NOMO-1 (cell line): ENCODE measurements at regions not wholly inside any gene's neighbourhood (a gene's known extent, or its start where the extent isn't known, plus 50 kb on each side); places are given as distances from the start of the nearest gene placed in this dataset.
"Not testable (repeated sequence)": the region's sequence is repeated elsewhere in the genome, so short reads cannot be mapped to it uniquely, and the experiment has no call there.

ENCODE experiments used
- DNase-seq, 2 experiments: peaks; one replicate each; lab custom pipeline; 2025; ENCODE audit not compliant: unreplicated experiment in 2 of 2; lab: John Stamatoyannopoulos, UW

DNA sequence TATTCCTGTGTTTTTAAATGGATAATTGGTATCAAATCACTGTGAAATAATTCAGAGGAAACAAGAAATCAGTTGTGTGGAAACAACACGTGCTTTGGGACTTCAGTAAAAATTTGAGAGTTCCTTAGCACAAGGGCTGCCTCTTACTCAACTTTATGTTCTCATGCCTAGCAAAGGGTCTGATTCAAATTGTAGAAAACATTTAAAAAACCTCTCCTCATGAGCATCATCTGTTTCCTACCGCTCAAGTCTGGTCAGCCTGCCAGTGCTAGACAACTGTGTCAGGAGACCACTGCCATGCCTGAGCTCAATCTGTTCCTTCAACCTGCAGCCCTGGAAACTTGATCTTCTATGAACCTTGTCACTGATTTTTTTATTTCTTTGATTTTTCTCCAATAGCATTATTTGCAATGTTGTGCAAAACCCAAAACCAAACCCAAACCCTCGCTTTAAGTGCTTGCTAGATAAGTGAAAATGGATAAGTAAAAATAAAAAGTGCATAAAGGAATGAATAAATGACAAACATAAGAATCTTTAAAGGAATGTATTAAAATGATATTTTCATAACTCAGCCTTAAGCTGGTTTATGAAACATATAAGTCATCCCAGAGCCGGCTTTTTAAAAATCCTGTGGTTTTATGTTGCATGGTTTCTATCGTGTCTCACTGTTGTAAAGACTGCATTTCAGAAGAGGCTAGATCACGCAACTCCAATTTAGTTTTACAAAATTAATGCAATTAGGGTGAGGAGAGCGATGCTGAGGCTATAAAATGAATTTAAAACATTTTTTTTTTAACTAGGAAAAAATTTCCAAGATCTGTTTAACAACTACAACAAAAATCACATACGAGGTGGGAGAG, 361.2 kb upstream of the PDE3A start:
- DNase-seq, result no peak

DNA sequence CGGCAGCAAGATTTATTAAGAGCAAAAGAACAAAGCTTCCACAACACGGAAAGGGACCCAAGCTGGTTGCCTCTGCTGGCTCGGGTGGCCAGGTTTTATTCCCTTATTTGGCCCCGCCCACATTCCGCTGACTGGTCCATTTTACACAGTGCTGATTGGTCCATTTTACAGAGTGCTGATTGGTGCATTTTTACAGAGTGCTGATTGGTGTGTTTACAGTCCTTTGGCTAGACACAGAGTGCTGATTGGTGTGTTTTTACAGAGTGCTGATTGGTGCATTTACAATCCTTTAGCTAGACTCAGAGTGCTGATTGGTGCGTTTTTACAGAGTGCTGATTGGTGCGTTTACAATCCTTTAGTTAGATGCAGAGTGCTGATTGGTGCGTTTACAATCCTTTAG, 358.4 kb upstream of the PDE3A start:
- DNase-seq, result not testable (repeated sequence)

DNA sequence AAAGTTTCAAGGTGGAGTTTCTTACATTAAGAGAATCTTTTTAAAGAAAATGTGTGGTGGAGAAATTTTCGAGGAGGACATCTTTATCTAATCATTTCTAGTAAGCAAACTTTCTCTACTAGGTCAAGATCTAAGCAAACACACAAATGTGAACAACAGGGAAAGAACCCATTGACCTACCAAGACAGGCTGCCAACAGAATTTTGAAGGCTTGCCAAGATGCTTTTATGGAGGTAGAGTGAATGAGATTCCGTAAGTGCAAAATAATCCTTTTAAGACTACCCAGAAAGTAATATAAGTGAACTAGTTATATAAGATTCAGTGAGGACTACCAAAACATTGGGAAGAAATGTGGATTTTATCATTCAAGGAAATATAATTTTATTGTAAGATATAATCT, 357.1 kb upstream of the PDE3A start:
- no peak for DNase-seq

DNA sequence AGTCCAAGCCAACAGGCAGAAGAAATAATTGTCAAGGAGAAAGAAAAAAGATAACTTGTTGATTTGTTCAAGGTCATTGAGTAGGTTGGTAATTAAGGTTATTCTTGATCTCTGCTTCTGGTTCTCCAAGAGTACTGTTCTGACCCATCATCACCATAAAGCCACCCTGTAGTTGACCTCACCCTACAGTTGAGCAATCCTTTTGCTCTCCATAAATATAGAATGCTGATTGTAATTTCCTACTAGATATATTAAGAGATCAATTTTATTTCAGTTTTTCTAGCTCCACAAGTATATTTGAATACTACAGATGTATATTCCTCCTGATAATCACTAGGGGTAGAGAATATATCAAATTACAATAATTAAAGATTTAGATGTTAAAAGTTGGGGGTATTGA, 350.5 kb upstream of the PDE3A start:
- DNase-seq, result no peak

DNA sequence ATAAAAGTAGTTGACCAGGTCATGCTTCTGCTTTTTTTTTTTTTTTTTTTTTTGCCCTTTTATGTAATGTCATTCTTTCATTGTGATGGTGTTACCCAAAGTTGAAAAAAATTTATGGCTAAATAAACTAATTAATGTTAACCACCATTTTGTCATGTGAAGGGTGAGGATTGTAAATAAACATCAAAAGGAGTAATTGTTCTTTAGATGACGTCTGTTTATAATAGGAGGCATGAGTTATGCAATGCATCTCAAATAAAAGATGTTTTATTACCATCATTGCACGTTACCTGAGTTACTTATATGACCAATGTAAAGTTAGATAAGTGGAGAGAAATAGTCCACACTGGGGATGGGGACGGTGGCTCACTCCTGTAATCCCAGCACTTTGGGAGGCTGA, 349.9 kb upstream of the PDE3A start:
- DNase-seq, result no peak

DNA sequence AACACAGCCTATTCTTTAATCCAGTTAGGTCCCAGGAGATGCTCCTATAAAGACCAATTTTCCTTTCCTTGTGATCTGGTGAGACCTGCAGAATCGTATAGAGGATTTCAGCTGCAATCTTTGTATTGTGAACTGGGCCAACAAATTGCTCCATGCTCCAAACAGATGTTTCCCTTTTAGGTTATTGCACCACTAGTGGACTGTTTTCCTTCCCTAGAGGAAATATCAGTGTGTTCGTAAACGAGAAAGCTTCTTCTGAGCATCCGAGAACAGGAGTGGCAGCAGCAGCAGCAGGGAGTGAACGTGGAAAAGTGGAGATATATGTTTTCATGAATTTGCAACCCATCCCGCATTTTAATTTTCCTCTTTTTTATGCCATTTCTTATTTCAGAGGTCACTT, 344.1 kb upstream of the PDE3A start:
- no peak for DNase-seq

DNA sequence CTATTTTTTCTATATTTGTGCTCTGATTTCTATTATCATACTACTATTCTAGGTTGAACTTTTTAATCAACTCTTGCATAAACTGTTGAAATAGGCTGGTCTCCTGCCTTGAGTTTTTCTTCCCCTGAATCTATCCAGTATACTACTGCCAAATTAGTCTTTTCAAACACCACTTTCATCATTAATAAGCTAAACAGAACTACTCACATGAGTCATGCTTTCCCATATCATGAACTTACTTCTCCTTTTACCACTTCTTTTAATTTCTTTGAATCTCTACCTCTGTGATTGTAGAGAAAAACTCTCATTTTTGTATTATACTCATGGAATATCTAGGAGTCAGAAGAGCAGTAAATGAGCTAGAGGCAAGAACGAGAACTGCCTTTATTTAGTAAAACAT, 340.3 kb upstream of the PDE3A start:
- peak; percentile 42 to 80 for DNase-seq

DNA sequence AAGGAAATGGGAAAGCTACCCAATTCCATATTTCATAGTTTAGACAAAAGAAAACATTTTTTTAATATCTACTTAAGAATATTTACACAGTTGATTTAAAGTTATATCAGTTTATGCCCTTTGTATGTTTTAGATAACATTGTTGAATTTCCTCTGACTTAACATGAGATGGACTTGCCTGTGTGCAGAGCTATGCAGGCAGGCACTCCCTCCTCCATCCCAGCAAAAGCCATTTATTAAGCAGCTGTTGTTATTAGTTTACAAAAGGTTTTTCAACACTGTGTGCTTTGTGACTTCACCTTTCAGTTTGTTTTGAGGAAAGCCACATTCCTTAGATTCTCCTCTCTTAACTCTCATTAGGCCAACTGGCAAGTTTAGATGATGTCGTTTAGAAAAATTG, 337.5 kb upstream of the PDE3A start:
- no peak for DNase-seq

DNA sequence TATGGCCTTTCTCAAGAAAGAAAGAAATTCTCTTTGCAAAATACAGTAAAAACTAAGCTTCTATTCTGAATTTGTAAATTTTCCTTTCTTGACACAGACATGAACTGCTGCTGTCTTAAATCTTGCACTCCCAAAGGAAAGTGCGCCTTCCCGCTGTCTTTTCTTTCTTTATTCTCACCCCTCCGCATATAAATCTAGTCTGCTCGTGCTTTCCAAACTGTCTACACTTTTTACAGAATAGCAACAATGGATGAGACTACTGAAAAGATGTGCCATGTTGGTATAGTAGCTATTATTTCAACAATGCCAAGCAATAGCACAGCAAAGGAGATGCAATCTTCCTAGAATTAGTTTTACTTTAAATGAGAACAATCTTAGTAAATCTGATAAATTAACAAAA, 328.8 kb upstream of the PDE3A start:
- DNase-seq, result no peak

DNA sequence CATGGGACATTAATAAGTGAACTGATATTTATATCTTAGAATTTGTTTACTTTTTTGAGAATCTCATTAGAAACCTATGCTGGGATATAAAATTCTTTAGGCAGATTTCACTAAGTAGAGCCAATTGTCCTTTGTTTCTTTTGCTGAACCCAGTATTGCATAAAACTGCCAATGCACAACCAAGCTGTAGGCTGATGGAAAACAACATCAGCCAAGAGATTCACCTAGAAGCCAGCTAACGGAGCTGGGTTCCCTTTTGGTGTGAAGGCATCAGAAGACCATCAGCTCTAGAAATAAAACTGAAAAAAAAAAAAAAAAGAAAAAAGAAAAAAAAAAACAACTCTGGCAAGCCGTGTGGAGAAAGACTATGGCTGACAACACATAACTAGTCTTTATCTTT, 328.2 kb upstream of the PDE3A start:
- DNase-seq, result no peak

DNA sequence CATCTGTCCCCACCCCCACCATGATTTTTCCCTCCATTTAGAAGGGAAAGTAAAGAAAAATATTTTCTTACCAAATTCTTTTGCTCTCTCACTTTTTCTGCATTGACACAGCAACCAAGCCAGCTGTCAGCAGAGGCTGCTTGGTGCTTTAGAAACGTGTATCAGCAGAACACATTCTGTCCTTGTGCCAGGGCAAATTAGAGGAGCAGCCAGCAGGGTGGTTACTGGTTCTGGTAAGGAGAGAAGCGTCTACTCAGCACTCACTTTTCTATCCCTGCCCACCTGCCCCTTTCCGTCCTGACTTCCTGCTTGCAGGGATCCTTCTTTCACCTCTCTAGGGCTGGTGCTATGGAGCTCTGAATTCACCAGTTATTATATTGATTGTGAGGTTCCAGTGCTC, 327.5 kb upstream of the PDE3A start:
- DNase-seq, result no peak

DNA sequence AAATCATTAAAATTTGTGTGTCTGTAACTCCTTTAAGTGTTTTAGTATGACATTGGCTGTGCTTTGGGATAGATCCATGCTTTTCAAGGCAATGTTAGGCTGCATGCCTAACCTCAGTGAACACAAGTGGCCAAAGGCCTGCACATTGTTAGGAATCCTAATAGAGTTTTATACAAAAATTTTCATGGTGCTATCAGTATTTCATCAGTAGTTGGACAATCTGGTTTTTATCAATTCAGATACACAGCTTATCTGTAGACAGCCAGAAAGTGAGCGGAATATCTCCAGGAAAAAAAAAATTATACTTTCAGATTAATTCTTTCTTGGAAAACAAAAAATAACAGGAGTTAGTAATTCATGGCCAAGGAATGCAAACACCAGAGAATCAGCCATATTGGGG, 324.0 kb upstream of the PDE3A start:
- no peak for DNase-seq

DNA sequence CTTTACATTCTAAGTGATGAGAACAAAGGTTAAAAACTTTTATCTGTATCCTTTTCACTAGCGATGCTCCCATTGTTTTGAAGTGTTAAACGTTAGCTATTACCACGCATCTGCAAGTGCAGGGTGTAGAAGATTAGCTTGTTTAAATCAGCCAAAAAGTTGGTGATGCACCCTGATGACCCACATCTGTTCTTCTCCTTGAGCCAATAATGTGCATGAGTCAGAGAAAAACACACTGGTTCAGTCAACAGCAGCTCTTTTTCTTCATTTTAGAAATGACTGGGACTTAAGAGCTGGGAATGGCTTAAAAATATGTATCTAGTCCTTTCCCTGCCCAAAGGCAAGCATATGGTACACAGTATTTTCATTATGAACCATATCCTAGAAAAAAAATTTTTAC, 323.5 kb upstream of the PDE3A start:
- DNase-seq, result no peak

DNA sequence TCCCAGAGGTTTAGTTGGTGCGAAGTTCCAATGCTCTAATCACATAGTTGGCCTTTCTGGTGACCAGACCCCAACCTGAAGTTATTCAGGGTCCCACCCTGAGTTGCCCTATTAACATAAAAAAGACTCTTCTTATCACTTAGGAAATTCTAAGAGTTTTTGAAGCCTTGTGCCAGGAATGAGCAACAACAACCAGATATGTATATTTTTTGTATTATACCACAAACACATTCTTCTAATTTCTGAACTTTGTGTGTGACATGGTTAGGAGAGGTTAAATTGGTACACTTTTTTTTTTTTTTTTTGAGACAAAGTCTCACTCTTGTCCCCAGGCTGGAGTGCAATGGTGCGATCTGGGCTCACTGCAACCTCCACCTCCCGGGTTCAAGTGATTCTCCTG, 320.4 kb upstream of the PDE3A start:
- no peak for DNase-seq

DNA sequence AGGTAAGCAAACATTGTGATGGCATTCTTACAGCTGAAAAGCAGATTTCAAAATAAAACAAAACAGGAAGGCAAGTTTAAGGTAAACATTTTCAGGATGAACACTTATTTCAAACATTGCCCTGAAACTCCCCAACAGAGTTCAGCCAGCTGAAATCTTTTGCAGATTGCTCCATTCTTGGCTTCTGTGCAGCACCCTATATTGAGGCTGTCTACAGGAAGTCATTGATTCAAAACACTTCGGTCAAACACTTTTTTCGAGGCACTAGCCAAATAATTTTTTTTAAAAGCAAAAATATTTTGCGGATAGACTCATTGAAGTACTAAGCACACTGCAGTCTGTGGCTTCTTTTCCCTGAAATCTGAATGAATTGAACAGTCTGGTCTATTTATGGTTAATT, 318.1 kb upstream of the PDE3A start:
- no peak for DNase-seq

DNA sequence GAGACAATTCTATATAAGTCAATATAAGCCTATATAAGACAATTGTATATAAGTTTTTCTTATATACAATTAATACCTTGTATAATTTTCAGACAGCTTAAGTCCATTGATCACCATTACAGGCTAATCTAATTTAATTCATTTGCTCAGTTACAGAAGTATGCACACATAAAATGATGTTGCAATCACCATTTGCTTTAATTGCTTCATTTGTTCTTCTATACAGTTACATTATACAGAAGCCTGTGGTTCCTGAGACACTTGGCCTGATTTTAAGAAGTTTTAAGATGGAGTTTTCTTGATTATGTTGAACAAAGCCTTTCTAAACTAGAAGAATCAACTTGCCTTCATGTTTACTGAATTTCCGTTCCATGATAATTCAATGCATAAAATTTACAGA, 314.6 kb upstream of the PDE3A start:
- no peak for DNase-seq

DNA sequence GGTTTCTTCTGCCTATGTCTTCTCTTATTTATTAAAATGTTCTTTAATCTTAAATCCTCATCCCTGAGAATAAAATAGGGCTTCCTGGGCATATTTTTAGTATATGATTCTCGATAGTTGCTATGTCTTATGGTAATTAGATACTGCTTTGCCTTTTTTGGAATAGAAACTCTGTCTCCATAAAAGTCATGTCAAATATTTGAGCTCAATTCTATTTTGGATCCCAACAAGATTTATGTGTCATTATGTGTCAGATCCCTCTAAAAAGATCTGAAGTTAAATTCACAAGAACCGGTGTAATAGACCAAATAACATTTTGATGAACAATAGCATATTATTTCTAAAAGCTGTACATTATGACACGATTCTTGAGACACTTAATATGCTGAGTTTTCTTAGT, 312.5 kb upstream of the PDE3A start:
- DNase-seq, result no peak

DNA sequence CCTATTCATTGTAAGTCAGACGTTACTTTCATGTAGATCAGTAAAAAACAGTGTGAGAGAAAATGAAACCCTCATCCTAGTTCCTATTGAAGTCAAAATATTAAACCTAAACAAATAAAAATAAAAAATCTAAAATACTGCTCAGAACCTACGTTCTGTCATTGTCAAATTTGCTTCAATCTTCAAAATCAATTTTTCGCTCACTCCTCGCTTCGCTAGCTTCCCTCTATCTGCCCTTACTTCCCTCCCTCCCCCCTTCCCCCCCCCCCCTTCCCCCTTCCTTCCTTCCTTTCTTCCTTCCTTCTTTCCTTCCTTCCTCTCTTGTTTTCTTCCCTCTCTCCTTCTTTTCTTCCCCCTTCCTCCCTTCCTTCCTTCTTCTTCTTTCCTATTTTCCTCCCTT, 310.9 kb upstream of the PDE3A start:
- DNase-seq, result no peak

DNA sequence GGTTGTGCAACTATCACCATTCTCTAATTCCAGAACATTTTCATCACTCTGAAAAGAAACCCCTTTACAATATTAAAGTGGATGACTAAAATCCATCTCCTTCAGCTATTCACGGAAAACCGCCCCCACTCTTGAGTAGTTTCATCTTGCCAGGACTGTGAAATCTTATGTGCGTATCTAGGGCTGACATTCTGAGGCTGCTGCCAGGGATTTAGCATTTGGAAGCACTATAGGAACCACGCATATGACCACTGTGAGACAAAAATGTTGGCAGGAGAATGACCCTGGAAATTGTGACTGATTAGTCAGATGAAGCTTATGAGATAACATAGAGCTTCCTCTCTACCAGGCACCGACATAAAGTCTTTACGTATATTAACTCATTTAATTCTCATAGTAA, 305.2 kb upstream of the PDE3A start:
- DNase-seq, result no peak

DNA sequence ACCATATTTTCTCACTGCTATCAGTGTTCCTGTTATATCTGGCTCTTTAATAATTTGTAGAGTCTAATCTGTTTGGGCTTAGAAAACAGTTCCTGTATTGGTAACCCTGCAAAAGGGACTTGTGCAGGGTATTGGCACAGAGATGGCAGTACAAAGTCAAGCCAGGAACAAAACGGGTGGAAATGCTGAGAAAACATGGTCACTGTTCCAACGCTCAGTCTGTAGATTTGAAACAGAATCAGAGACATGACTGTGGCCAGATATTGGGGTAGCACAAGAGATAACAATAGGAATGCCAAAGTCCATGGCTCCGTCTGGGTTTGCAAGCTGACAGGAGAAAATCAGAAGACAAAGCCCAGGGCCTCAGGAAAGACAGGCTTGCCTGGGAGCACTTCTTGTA, 290.7 kb upstream of the PDE3A start:
- no peak for DNase-seq

DNA sequence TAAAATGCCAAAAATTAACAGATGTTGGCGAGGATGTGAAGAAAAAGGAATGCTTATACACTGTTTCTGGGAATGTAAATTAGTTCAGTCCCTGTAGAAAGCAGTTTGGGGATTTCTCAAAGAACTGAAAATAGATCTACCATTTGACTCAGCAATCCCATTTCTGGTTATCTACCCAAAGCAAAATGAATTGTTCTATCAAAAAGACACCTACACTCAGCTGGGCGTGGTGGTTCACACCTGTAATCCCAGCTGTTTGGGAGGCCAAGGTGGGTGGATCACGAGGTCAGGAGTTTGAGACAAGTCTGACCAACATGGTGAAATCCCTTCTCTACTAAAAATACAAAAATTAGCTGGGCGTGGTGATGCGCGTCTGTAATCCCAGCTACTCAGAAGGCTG, 279.3 kb upstream of the PDE3A start:
- DNase-seq, result no peak

DNA sequence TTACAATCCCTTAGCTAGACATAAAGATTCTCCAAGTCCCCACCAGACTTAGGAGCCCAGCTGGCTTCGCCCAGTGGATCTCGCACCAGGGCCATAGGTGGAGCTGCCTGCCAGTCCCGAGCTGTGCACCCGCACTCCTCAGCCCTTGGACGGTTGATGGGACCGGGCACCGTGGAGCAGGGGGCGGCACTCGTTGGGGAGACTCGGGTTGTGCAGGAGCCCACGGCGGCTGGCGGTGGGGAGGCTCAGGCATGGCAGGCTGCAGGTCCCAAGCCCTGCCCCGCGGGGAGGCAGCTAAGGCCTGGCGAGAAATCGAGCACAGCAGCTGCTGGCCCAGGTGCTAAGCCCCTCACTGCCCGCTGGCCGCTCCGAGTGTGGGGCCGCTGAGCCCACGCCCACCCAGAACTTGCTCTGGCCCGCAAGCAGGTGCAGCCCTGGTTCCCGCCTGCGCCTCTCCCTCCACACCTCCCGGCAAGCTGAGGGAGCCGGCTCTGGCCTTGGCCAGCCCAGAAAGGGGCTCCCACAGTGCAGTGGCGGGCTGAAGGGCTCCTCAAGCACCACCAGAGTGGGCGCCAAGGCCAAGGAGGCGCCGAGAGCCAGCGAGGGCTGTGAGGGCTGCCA, 275.0 kb upstream of the PDE3A start:
- not testable (repeated sequence) for DNase-seq

DNA sequence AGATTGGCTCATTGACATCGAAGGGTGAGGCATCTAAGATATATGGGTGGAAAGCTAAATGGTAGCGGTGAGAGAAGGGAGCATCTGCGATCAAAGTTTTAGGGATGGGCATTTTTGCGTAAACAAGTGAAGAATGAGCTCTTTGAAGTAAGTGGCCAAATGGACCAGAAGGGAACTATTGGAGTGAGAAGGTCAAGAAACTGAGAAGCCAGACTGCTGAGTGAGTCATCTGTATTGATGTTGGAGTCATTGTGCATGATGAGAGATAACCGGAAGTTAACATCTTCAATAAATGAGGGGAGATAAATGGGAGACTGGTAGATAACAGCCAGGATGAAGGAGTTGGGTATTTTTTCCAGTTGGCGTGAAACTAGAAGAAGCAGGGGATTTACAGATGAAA, 271.9 kb upstream of the PDE3A start:
- no peak for DNase-seq
